Stimulated activated naive CD4-positive, alpha-beta T cell (primary cell): ENCODE measurements at regions not wholly inside any gene's neighbourhood (a gene's known extent, or its start where the extent isn't known, plus 50 kb on each side); places are given as distances from the start of the nearest gene placed in this dataset.

Experiments
- DNase-seq, 6 experiments: peaks; one replicate each; lab custom pipeline; 2025; lab: John Stamatoyannopoulos, UW

DNA sequence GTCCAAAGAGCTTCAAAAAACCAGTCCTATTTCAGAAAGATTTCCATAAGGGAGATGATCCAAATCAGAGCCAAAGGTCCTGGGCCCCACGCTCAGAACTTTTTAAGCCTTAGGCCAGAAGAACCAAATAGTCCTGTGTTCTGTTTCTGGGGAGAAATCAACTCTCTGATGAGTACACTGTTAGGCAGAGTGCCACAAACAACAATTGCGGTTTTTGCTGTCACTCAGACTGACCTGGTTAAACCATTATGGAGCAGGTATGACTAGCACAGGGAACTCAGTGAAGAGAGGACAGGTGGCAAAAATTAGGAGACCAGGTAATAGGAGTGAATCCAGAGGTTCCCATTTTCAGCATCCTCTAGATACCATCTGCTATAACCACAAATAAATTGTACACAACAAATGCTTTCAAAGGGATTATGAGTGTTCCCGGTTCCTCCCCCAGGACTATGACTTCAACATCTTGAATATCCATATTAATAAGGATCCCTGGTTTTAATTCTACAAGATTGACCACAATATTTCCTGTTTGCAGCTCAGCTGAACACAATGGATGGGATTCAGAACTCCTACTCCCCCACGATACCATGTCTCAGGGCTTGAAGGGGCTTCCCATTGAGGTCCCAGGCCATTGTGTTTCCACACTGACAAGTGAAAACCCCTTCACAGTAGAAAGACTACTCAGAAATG is 52.1 kb upstream of the FREM1 start:
- no peak for DNase-seq

DNA sequence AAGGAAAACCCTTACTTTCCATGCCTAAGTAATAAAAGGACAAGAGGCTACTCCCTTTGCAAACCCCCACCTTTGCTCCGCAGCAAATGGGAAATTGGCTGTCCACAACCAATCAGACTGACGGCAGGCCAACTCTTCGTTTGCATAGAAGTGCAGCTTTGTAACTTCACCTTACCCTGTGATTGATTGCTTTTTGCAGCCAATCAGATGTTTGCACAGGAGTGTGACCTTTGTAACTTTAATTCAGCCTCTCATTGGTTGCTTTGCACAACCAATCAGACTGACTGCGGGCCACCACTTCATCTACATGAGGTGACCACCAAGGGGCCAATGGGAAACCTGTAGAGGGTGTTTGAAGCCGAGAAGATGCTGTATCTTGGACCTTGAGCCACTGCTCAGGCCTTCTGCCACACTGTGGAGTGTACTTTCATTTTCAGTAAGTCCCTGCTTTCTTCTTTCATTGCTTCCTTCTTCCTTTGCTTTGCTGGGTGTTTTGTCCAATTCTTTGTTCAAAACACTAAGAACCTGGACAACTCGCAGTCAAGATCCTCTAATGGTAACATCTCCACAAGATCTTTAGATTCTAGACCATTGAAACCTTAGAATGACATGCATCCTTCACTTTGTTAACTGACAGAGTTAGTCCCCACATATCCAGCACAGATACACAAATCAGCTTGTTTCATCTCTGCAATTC is 51.3 kb upstream of the FREM1 start:
- DNase-seq = no peak

DNA sequence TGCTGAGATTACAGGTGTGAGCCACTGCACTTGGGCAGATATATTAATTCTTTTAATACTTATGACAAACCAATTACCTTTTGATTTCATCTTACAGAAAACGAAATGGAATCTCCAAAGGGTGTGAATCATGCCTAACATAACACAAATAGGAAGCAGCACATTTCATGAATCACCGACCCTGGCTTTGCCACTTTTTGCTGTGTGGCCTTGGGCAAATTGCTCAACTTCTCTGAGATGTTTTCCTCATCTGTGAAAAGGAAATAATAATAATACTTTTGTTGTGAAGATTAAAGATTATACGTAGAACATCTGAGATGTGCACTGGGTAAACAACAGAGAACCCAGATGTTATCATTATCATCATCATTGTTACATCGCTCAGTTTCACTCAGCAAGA is 50.7 kb upstream of the FREM1 start:
- no peak for DNase-seq
